ENCODE measurements at regions not wholly inside any gene's neighbourhood (a gene's known extent, or its start where the extent isn't known, plus 50 kb on each side); places are given as distances from the start of the nearest gene placed in this dataset.
"Not testable (repeated sequence)": the region's sequence is repeated elsewhere in the genome, so short reads cannot be mapped to it uniquely, and the experiment has no call there.

- DNase-seq = no peak
Measured at GRCh38 chrX:9390121-9390520, 74.7 kb upstream of the TBL1X start.

- DNase-seq = no peak
Measured at GRCh38 chrX:9390693-9391368, 74.0 kb upstream of the TBL1X start.

- DNase-seq = no peak
Measured at GRCh38 chrX:9392445-9392844, 72.4 kb upstream of the TBL1X start.

GRCh38 chrX:9393571-9393970, 71.3 kb upstream of the TBL1X start:
- DNase-seq = peak in 1 of 2 experiments; percentile 11

- no peak for DNase-seq
Measured at GRCh38 chrX:9394212-9394611, 70.6 kb upstream of the TBL1X start.

- DNase-seq = no peak
Measured at GRCh38 chrX:9396930-9397329, 67.9 kb upstream of the TBL1X start.

GRCh38 chrX:9401051-9401450, 63.8 kb upstream of the TBL1X start:
- DNase-seq = no peak

GRCh38 chrX:9403374-9403773, 61.5 kb upstream of the TBL1X start:
- no peak for DNase-seq

GRCh38 chrX:9405635-9406034, 59.2 kb upstream of the TBL1X start:
- DNase-seq = not testable (repeated sequence)

GRCh38 chrX:9410889-9411288, 54.0 kb upstream of the TBL1X start:
- DNase-seq = not testable (repeated sequence)

GRCh38 chrX:9411682-9412081, 53.2 kb upstream of the TBL1X start:
- not testable (repeated sequence) for DNase-seq

- no peak for DNase-seq
Measured at GRCh38 chrX:9414416-9414815, 50.4 kb upstream of the TBL1X start.
